Gastrocnemius medialis (tissue), 4 donors: ENCODE measurements at regions not wholly inside any gene's neighbourhood (a gene's known extent, or its start where the extent isn't known, plus 50 kb on each side); places are given as distances from the start of the nearest gene placed in this dataset.

Experiments used
- CTCF ChIP-seq, 5 experiments: fragments of 450-650 bp in 3 of 5; fragments of 200-600 bp in 2 of 5; sonication (generic) in 2 of 5; IDR thresholded peaks in 4 of 5; conservative IDR thresholded peaks in 1 of 5; 1 replicate in 4 of 5; 2 replicates in 1 of 5; pipeline ENCODE4 v1.5.1; 2016 to 2019; ENCODE audit warnings: antibody characterized with exemption in 5 of 5, mild to moderate bottlenecking in 3 of 5, moderate library complexity in 3 of 5
- POLR2A ChIP-seq, 2 donors: fragments of 450-650 bp; IDR thresholded peaks; one replicate each; pipeline ENCODE4 v1.6.1; 2017; ENCODE audit warnings: antibody characterized with exemption in 2 of 2, mild to moderate bottlenecking in 2 of 2, moderate library complexity in 2 of 2

GRCh38 chr9:88722753-88723152, 187.8 kb downstream of the NXNL2 start:
- TF ChIP-seq CTCF (IDR thresholded peaks at IDR 0.05 in 4 of 5, conservative IDR thresholded peaks at IDR 0.05 in 1 of 5) (peak in 1 of 5 experiments; percentile 11), POLR2A (IDR thresholded peaks at IDR 0.05) (no peak)
